ENCODE measurements at regions not wholly inside any gene's neighbourhood (a gene's known extent, or its start where the extent isn't known, plus 50 kb on each side); places are given as distances from the start of the nearest gene placed in this dataset.

- TF ChIP-seq EZH2phosphoT487 (IDR thresholded peaks at IDR 0.05; ENCODE audit: borderline replicate concordance, low read length) (no peak), CTCF (IDR thresholded peaks at IDR 0.05; ENCODE audit: low read depth, low read length, poor library complexity, severe bottlenecking) (no peak)
These were observed 131.5 kb upstream of the CENPE start for GRCh38 chr4:103329642-103330041.

Data from DOHH2 (cell line).